GM13977 (cell line): ENCODE measurements at regions not wholly inside any gene's neighbourhood (a gene's known extent, or its start where the extent isn't known, plus 50 kb on each side); places are given as distances from the start of the nearest gene placed in this dataset.

ENCODE experiments used
- DNase-seq: peaks from one replicate; pipeline ENCODE4 v3.0.0; 2012; ENCODE audit warnings: low spot score
- in situ Hi-C: fragments of 300-500 bp; cut with MboI; formaldehyde crosslinking; loops from one replicate; pipeline ENCODE4 v1.12.0; 2022; ENCODE audit warnings: low sequenced_read_pairs, low pct_unique_long_range_greater_than_20kb, mixed read lengths, inconsistent platforms; ENCODE audit not compliant: unreplicated experiment
- TF ChIP-seq, protein P1 (sequence below): IDR thresholded peaks from 2 replicates; pipeline ENCODE4 v1.5.1; 2012; ENCODE audit warnings: mild to moderate bottlenecking, control low read depth; ENCODE audit not compliant: insufficient read depth; ENCODE audit errors: extremely low read depth, missing control alignments

DNA sequence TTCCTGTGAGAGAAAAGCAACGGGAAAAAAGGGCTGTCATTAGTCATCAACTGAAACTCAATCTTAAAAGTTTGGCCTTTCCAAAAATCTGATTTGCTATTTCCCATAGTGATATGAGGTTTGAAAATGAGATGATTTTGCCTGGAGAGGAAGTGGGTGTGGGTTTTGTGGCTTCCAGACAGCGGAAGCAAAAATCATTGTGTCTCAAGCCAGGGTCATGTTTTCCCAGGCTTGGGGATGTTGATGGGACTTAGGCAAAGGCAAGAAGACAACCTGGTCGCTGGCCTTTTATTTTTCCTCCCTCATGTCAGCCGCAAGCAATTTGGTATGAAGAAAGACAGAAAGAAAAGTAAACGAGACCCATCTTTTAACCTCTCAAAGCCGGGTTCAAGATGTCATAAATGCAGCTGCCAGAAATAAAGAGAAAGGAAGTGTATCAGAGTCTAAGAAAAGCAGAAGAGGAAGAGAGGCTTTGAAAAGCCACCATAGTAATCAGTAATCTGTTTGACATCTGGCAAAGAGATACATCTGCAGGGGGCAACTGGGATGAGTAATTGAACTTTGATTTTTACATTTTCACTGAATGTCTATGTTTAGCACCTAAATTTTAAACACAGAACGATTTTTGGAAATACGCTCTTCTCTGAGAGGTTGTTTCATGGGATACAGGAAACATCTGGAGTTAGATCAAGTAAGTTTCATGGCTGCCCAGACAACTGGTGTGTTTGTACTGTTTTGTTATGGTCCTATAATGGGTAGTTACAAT, 521.6 kb upstream of the SLIT2 start:
- in situ Hi-C loops = no loop called here
- DNase-seq = no peak
- TF ChIP-seq, protein P1, sequence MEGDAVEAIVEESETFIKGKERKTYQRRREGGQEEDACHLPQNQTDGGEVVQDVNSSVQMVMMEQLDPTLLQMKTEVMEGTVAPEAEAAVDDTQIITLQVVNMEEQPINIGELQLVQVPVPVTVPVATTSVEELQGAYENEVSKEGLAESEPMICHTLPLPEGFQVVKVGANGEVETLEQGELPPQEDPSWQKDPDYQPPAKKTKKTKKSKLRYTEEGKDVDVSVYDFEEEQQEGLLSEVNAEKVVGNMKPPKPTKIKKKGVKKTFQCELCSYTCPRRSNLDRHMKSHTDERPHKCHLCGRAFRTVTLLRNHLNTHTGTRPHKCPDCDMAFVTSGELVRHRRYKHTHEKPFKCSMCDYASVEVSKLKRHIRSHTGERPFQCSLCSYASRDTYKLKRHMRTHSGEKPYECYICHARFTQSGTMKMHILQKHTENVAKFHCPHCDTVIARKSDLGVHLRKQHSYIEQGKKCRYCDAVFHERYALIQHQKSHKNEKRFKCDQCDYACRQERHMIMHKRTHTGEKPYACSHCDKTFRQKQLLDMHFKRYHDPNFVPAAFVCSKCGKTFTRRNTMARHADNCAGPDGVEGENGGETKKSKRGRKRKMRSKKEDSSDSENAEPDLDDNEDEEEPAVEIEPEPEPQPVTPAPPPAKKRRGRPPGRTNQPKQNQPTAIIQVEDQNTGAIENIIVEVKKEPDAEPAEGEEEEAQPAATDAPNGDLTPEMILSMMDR = no peak

DNA sequence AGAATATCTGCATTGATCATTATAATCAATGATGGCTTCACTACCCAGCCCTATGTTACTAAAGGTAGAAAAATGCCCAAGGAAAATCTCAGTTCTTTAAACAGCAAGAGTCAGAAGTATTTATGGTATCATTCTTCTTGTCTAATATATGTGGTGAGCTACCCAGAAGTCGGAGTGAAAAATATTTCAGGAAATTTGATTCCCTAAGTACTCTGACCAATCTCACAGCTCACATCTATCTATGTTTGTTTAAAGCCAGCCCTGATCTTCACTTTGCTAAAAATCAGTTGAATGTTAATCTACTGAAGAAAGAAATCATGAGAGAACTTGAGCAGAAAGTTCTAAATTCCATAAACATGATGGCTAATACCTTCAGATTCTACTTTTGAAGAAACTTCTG, 522.9 kb upstream of the SLIT2 start:
- TF ChIP-seq, protein P1 = no peak
- DNase-seq = no peak
- in situ Hi-C loops = no loop called here

DNA sequence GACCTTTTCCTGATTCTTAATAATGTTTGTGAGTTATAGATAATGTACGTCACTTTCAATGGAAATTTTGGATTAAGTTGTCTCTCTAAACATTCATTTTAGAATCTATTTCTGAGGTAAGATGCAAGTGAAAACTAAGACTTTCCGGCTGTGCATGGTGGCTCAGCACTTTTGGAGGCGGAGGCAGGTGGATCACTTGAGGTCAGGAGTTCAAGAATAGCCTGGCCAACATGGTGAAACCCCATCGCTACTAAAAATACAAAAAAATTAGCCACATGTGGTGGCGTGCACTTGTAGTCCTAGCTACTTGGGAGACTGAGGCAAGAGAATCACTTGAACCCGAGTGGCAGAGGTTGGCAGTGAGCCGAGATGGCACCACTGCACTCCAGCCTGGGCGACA, 524.6 kb upstream of the SLIT2 start:
- in situ Hi-C loops = no loop called here
- TF ChIP-seq, protein P1 = no peak
- DNase-seq = no peak

DNA sequence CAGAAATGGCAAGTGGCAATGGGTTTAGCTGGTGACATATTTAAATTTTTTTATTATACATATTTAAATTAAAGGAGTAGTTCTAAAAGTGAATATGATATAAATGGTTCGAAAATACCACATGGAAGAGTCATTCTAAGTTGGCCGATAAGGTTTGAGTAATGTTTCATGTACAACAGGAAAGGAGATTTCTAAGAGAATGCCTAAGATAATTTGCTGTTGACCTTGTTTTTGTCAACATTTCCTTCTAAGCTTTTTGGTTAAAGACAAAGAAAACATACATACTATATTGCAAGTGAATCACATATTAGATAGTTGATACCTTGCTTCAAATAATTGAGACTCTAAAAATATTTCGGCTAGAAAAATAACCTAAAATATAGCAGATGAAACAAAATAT, 526.6 kb upstream of the SLIT2 start:
- in situ Hi-C loops = no loop called here
- no peak for DNase-seq
- TF ChIP-seq, protein P1 = no peak

DNA sequence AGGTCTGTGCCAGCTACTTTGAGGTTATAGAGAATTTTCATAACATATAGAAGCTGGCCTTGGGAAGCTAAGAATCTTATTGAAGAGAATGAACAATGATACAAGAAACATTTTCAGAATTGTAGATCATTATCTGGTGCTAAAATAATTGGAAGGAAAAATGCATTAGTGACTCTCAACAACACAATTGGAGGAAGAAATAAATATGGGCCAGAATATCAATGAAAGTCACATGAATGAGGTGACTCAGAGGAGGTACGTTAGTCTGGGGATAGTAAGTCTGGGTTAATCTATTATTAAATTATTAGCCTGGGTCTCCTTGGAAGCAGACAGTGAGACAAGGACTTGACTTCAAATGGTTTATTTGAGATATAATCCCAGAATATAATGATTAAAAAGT, 529.3 kb upstream of the SLIT2 start:
- in situ Hi-C loops = no loop called here
- TF ChIP-seq, protein P1 = no peak
- no peak for DNase-seq

DNA sequence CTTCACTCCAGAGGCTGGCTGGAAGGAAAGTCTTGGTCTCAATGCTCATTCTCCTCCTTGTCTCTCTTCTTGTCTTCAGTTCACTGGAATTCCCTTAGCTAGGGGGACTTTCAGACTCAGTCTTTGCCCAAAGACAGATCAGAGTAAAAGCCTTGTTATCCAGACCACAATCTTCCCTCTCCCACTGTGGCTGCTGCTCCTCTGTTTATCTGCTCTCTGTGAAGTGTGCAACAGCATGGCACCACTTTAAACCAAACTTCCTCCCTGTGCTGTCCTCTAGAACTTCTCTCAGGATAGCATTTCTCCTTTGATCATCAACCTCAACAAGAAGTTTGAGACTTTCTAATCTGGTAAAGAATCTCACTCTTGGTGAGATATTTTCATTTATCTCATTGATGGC, 530.1 kb upstream of the SLIT2 start:
- TF ChIP-seq, protein P1 = no peak
- DNase-seq = no peak
- in situ Hi-C loops = no loop called here
